ENCODE measurements at regions not wholly inside any gene's neighbourhood (a gene's known extent, or its start where the extent isn't known, plus 50 kb on each side); places are given as distances from the start of the nearest gene placed in this dataset.

DNA sequence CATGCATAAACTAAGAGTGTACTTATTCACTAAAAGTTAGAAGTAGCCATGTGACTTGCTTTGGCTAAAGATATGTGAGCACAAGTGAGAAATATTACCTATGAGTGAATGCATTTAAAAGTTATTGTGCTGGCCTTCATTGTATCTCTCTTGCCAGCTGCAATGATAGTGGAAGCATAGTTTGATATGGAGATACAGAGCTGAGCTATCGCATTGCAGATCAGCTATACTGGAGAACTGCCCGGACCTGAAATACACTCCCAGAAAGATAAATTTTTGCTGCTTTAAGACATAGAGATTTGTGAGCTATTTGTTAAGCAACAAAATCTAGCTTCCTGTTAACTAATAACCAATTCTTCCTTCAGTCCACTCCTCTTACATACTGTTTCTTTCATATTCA is 571.1 kb downstream of the CPS1 start:
- TF ChIP-seq, protein P1, sequence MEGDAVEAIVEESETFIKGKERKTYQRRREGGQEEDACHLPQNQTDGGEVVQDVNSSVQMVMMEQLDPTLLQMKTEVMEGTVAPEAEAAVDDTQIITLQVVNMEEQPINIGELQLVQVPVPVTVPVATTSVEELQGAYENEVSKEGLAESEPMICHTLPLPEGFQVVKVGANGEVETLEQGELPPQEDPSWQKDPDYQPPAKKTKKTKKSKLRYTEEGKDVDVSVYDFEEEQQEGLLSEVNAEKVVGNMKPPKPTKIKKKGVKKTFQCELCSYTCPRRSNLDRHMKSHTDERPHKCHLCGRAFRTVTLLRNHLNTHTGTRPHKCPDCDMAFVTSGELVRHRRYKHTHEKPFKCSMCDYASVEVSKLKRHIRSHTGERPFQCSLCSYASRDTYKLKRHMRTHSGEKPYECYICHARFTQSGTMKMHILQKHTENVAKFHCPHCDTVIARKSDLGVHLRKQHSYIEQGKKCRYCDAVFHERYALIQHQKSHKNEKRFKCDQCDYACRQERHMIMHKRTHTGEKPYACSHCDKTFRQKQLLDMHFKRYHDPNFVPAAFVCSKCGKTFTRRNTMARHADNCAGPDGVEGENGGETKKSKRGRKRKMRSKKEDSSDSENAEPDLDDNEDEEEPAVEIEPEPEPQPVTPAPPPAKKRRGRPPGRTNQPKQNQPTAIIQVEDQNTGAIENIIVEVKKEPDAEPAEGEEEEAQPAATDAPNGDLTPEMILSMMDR (conservative IDR thresholded peaks at IDR 0.05 in 1 of 2, IDR thresholded peaks at IDR 0.05 in 1 of 2; ENCODE audit: low read depth in 1 of 2, low read length in 2 of 2), result no peak
- no peak for TF ChIP-seq EZH2 (IDR thresholded peaks at IDR 0.05; ENCODE audit: low read length, missing control alignments)
